ENCODE measurements at regions not wholly inside any gene's neighbourhood (a gene's known extent, or its start where the extent isn't known, plus 50 kb on each side); places are given as distances from the start of the nearest gene placed in this dataset.

- POLR2A ChIA-PET (ENCODE audit: partially characterized antibody) = no interaction called here
- FAIRE-seq = no peak
Observed at GRCh38 chr2:172249986-172250385, 147.3 kb upstream of the DLX2 start.

More at GRCh38 chr2:172249986-172250385, 147.3 kb upstream of the DLX2 start:
- no peak overlapping the region for H3K18ac ChIP-seq (ENCODE audit: extremely low read depth, low read length)
- CTCF ChIA-PET (ENCODE audit: partially characterized antibody) = interaction anchor here (0.6 to 2.2 kb wide), 3 partner anchors 129 to 344 kb away, joined by 3 to 9 read pairs (median 3); no protein-coding TSS in a partner anchor
- H3K36me3 ChIP-seq (ENCODE audit: control insufficient read depth in 2 of 4, insufficient read depth in 4 of 4, low read length in 3 of 4) = no peaks in the 10 kb centered on the region
- no peaks in the 10 kb centered on the region for H3K9me3 ChIP-seq (ENCODE audit: insufficient read depth in 2 of 2, low read depth in 1 of 2, low read length in 1 of 2)
- no peak for TF ChIP-seq SIRT6 (IDR thresholded peaks at IDR 0.05; ENCODE audit: low read length)
- no peak overlapping the region for H4K91ac ChIP-seq (replicated peaks; ENCODE audit: insufficient read length, low read length)
- H4K20me1 ChIP-seq (replicated peaks in 1 of 2; ENCODE audit: control insufficient read depth in 1 of 2, insufficient read depth in 2 of 2, low read length in 2 of 2) = no peaks in the 10 kb centered on the region
- H3K27ac ChIP-seq (ENCODE audit: low read depth, low read length) = no peak overlapping the region
- no peaks in the 10 kb centered on the region for H3K79me1 ChIP-seq (ENCODE audit: low read depth, low read length)
- no peak overlapping the region for H3K4me2 ChIP-seq (ENCODE audit: insufficient read depth in 1 of 2, low read depth in 2 of 2, low read length in 2 of 2)
- no peak overlapping the region for H2BK20ac ChIP-seq (ENCODE audit: low read length)
- H2BK120ac ChIP-seq (replicated peaks; ENCODE audit: low read depth, low read length) = no peak overlapping the region
- H3K23me2 ChIP-seq (ENCODE audit: low read depth, low read length) = no peaks in the 10 kb centered on the region
- no peak overlapping the region for H3K4ac ChIP-seq (replicated peaks; ENCODE audit: insufficient read length, low read depth, low read length)
- H3K27me3 ChIP-seq (replicated peaks in 1 of 4; ENCODE audit: control insufficient read depth in 3 of 4, extremely low read depth in 1 of 4, insufficient read depth in 3 of 4, low read length in 3 of 4) = no peaks in the 10 kb centered on the region
- no peaks in the 10 kb centered on the region for H3K79me2 ChIP-seq (ENCODE audit: control insufficient read depth in 1 of 2, insufficient read depth in 2 of 2, low read length in 2 of 2)
- H2AK5ac ChIP-seq (ENCODE audit: low read depth, low read length) = no peak overlapping the region
- DNase-seq (ENCODE audit: low read depth in 1 of 2, low spot score in 2 of 2) = no peak
- H3K4me1 ChIP-seq (replicated peaks in 1 of 4; ENCODE audit: control insufficient read depth in 3 of 4, insufficient read depth in 4 of 4, low read length in 3 of 4) = peaks cover 0 to 14% (median 9%) of the 10 kb centered on the region in 4 experiments; a peak in 5 of 7 replicates
- no peak overlapping the region for H2AFZ ChIP-seq (ENCODE audit: low read length)
- 0 out of 2 replicates have a peak overlapping the region, but pooled peaks have one; percentile 2 for H2BK5ac ChIP-seq (ENCODE audit: low read depth, low read length)
- no peak overlapping the region for H3K23ac ChIP-seq (ENCODE audit: insufficient read length)
- H4K5ac ChIP-seq (ENCODE audit: insufficient read length, low read depth, low read length) = no peak overlapping the region
- H4K8ac ChIP-seq (ENCODE audit: extremely low read depth, insufficient read depth, low read length) = no peak overlapping the region
- no peak overlapping the region for H3K56ac ChIP-seq (replicated peaks; ENCODE audit: insufficient read length, low read depth, low read length)
- no peak overlapping the region for H2BK15ac ChIP-seq (ENCODE audit: low read length)
- H3K4me3 ChIP-seq (ENCODE audit: extremely low read depth in 1 of 4, insufficient read depth in 2 of 4, low read depth in 3 of 4, low read length in 4 of 4) = no peak overlapping the region
- H3K14ac ChIP-seq (ENCODE audit: insufficient read length) = no peak overlapping the region
- no peak overlapping the region for H3K9ac ChIP-seq (replicated peaks in 1 of 4; ENCODE audit: extremely low read depth in 1 of 4, low read depth in 3 of 4, low read length in 3 of 4)
- H2BK12ac ChIP-seq (ENCODE audit: low read depth, low read length) = no peak overlapping the region
